Upper lobe of right lung (tissue), 1 donor: ENCODE measurements at regions not wholly inside any gene's neighbourhood (a gene's known extent, or its start where the extent isn't known, plus 50 kb on each side); places are given as distances from the start of the nearest gene placed in this dataset.

ENCODE experiments used
- ATAC-seq: fragments of 200-7000 bp; cut with Tn5 transposase; one replicate; pipeline ENCODE4 v1.9.1; 2020; ENCODE audit warnings: mild to moderate bottlenecking, moderate library complexity
- DNase-seq: peaks from one replicate; pipeline ENCODE4 v3.0.0-alpha.2; 2020
- H3K27ac ChIP-seq: fragments of 200-600 bp; one replicate; pipeline ENCODE4 v1.8.0; 2022
- H3K27me3 ChIP-seq: fragments of 200-600 bp; one replicate; pipeline ENCODE4 v1.8.0; 2022; ENCODE audit warnings: mild to moderate bottlenecking
- H3K36me3 ChIP-seq: fragments of 200-600 bp; one replicate; pipeline ENCODE4 v1.8.0; 2022
- H3K4me1 ChIP-seq: fragments of 200-600 bp; one replicate; pipeline ENCODE4 v1.8.0; 2022
- H3K4me3 ChIP-seq: fragments of 200-600 bp; one replicate; pipeline ENCODE4 v1.8.0; 2022; ENCODE audit warnings: mild to moderate bottlenecking
- H3K9me3 ChIP-seq: fragments of 200-600 bp; one replicate; pipeline ENCODE4 v1.8.0; 2022
- intact Hi-C: fragments of 100-400 bp; cut with DNase I; formaldehyde crosslinking; loops from one replicate; pipeline ENCODE4 v1.11.0; 2022
- TF ChIP-seq, protein P1 (sequence below): fragments of 200-600 bp; IDR thresholded peaks from one replicate; pipeline ENCODE4 v1.8.0; 2022; ENCODE audit warnings: antibody characterized with exemption
- donor health status: DM: no; HTN: yes; CAD: no; lungs with severe emphysema.

DNA sequence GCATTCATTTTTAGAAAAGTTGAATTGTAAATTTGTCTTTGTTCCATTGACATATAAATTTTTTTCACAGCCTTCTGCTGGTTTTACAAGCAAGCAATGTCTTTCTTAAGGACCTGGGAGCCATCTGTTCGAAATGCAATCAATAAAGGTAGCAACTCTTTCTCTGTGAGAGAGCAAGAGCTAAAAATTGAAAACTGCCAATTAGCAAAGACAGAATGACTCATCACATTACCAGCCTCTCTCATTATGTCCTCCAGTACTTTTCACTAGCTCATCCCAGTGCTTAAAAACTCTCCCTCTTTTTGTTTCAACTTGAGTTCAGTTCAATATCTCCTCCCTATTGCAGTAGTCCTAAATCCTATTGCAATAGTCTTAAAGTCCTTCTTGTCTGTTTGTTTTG is 760.7 kb upstream of the SLITRK6 start:
- ATAC-seq: no peak

DNA sequence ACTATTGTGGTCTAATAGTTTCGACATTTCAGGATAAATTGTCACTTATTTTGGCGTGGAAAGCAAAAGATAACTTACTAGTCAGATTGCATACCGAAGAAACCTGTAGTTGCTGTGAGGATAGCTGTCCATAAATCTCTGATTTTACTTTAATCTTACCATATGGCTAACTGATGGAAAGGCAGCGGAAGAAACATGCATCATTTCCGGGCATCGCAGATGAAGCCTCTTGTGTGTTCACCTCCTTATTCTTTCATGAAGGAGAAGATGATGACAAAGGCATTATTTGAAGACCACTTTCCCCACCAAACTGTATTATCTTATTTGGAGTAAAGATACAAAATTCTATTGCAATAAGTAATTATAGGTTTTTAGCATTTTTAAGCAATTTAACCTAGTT is 763.6 kb upstream of the SLITRK6 start:
- no peaks in the 10 kb centered on the region for H3K9me3 ChIP-seq
- intact Hi-C loops: no loop called here
- no peaks in the 10 kb centered on the region for H3K36me3 ChIP-seq
- H3K27ac ChIP-seq: no peak overlapping the region
- H3K4me1 ChIP-seq: no peaks in the 10 kb centered on the region
- TF ChIP-seq, protein P1, sequence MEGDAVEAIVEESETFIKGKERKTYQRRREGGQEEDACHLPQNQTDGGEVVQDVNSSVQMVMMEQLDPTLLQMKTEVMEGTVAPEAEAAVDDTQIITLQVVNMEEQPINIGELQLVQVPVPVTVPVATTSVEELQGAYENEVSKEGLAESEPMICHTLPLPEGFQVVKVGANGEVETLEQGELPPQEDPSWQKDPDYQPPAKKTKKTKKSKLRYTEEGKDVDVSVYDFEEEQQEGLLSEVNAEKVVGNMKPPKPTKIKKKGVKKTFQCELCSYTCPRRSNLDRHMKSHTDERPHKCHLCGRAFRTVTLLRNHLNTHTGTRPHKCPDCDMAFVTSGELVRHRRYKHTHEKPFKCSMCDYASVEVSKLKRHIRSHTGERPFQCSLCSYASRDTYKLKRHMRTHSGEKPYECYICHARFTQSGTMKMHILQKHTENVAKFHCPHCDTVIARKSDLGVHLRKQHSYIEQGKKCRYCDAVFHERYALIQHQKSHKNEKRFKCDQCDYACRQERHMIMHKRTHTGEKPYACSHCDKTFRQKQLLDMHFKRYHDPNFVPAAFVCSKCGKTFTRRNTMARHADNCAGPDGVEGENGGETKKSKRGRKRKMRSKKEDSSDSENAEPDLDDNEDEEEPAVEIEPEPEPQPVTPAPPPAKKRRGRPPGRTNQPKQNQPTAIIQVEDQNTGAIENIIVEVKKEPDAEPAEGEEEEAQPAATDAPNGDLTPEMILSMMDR: no peak
- ATAC-seq (no peak), DNase-seq (no peak)
- H3K27me3 ChIP-seq: no peaks in the 10 kb centered on the region
- no peak overlapping the region for H3K4me3 ChIP-seq

More for the DNA sequence above, 760.7 kb upstream of the SLITRK6 start:
- Histone ChIP-seq H3K36me3 (no peaks in the 10 kb centered on the region), H3K4me3 (no peak overlapping the region), H3K9me3 (no peaks in the 10 kb centered on the region), H3K27me3 (no peaks in the 10 kb centered on the region), H3K27ac (no peak overlapping the region), H3K4me1 (no peaks in the 10 kb centered on the region)
- TF ChIP-seq, protein P1: no peak
- DNase-seq: no peak
- intact Hi-C loops: no loop called here

DNA sequence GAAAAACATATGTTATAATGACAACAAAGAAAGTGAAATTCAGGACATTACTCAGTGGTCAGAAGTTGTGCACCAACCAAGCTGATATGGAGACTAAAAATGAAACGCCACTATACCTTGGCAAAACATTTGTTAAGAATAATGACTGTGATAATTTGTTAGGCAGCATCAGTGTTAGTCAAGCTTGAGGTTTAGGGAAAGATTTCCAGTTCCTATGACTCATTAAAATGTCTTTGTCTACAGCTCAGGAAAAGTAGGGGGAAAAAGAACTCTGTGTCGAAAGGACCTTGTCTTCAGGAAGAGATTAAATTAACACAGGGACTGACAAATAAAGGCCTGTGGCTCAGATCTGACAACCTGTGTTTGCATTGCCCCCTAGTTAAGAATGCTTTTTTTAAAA is 764.1 kb upstream of the SLITRK6 start:
- no peaks in the 10 kb centered on the region for H3K4me1 ChIP-seq
- H3K27me3 ChIP-seq: no peaks in the 10 kb centered on the region
- intact Hi-C loops: no loop called here
- ATAC-seq (no peak), DNase-seq (no peak)
- TF ChIP-seq, protein P1: no peak
- H3K4me3 ChIP-seq: no peak overlapping the region
- no peak overlapping the region for H3K27ac ChIP-seq
- no peaks in the 10 kb centered on the region for H3K9me3 ChIP-seq
- no peaks in the 10 kb centered on the region for H3K36me3 ChIP-seq

DNA sequence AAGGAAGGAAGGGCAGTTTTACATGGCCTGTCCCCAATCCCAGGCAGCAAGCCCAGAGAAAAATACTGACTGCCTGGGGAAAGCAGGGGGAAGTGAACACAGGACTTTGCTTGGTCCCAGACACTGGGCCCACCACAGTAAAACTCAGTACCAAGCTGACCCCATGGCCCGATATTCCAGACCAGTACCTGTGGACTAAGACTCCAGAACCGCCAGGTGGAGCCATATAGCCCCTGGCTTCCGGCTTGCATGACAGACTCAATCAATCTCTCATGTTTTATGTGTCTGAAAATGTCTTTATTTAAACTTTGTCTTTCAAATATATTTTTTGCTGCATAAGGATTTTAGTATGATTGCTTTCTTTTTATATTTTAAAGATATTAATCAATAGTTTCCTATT is 767.9 kb upstream of the SLITRK6 start:
- Histone ChIP-seq H3K4me1 (no peaks in the 10 kb centered on the region), H3K36me3 (no peaks in the 10 kb centered on the region), H3K27me3 (no peaks in the 10 kb centered on the region), H3K4me3 (no peak overlapping the region), H3K27ac (no peak overlapping the region), H3K9me3 (no peaks in the 10 kb centered on the region)
- DNase-seq: no peak
- TF ChIP-seq, protein P1: no peak
- no peak for ATAC-seq
- intact Hi-C loops: no loop called here

DNA sequence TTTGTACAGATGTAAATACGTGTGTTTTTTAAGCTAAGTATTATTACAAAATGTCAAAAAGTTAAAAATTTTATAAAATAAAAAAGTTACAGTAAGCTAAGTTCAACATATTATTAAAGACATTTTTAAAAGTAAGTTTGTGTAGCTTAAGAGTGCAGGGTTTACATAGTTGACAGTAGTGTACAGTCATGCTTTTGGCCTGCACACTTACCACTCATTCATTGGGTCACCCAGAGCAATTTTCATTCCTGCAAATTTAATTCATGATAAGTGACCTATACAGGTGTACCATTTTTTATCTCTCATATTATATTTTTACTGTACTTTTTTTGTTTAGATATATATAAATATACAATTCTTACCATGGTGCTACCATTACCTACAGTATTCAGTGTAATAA is 769.9 kb upstream of the SLITRK6 start:
- H3K4me3 ChIP-seq: no peak overlapping the region
- DNase-seq (no peak), ATAC-seq (no peak)
- H3K27me3 ChIP-seq: no peaks in the 10 kb centered on the region
- TF ChIP-seq, protein P1: no peak
- no peaks in the 10 kb centered on the region for H3K36me3 ChIP-seq
- intact Hi-C loops: no loop called here
- no peaks in the 10 kb centered on the region for H3K4me1 ChIP-seq
- H3K27ac ChIP-seq: no peak overlapping the region
- no peaks in the 10 kb centered on the region for H3K9me3 ChIP-seq

DNA sequence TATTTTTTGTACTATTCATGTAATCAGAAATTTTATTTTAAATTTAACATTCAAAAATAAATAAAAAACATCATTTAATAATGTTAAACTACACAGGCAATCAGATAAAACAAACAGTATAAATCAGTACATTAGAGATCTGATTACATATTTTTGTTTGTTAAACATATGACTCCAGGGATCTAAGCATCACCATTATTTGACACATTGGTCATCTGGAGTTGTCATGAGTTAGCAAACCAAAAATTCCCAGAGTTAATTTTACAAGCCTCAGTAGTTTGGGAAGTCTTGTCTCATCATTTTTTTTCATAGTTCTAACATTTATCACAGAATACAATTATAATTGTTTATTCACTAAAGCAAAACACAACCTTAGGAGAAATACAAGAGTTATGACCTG is 770.8 kb upstream of the SLITRK6 start:
- Histone ChIP-seq H3K27ac (no peak overlapping the region), H3K27me3 (no peaks in the 10 kb centered on the region), H3K9me3 (no peaks in the 10 kb centered on the region), H3K4me1 (no peaks in the 10 kb centered on the region), H3K36me3 (no peaks in the 10 kb centered on the region), H3K4me3 (no peak overlapping the region)
- ATAC-seq (no peak), DNase-seq (no peak)
- TF ChIP-seq, protein P1: no peak
- intact Hi-C loops: no loop called here
